ENCODE measurements at regions not wholly inside any gene's neighbourhood (a gene's known extent, or its start where the extent isn't known, plus 50 kb on each side); places are given as distances from the start of the nearest gene placed in this dataset.

DNA sequence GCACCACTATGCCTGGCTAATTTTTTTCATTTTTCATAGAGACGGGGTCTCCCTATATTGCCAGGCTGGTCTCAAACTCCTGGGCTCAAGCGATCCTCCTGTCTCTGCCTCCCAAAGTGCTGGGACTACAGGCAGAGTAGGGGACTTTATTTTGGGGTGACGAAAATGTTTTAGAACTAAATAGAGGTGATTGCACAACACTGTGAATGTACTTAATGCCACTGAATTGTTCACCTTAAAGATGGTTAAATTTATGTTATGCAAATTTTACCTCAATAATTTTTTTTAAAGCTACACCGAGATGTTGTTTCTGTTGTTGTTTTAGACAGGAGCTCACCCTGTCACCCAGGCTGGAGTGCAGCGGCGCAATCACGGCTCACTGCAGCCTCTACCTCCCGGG lies 111.9 kb upstream of the SEC14L1 start:
- Histone ChIP-seq H3K27me3 (ENCODE audit: insufficient read depth, insufficient read length) (no peaks in the 10 kb centered on the region), H3K36me3 (ENCODE audit: insufficient read depth, insufficient read length, low read length) (no peaks in the 10 kb centered on the region), H3K4me1 (ENCODE audit: insufficient read depth, insufficient read length) (no peaks in the 10 kb centered on the region), H3K9me3 (ENCODE audit: insufficient read depth, low read length) (peaks cover 9% of the 10 kb centered on the region; the same call in 1 of the 2 replicates), H3K4me3 (ENCODE audit: insufficient read length, low read depth) (no peak overlapping the region), H3K9ac (ENCODE audit: insufficient read length, low read depth) (no peak overlapping the region)
- TF ChIP-seq SUZ12 (IDR thresholded peaks at IDR 0.05; ENCODE audit: extremely low read depth, insufficient read depth, insufficient read length): no peak
- no peak for TF ChIP-seq ZNF274 (IDR thresholded peaks at IDR 0.05; ENCODE audit: low read depth, low read length)
- TF ChIP-seq YY1 (IDR thresholded peaks at IDR 0.05; ENCODE audit: insufficient read depth, insufficient read length): no peak
- DNase-seq (ENCODE audit: low read depth, low spot score): no peak

DNA sequence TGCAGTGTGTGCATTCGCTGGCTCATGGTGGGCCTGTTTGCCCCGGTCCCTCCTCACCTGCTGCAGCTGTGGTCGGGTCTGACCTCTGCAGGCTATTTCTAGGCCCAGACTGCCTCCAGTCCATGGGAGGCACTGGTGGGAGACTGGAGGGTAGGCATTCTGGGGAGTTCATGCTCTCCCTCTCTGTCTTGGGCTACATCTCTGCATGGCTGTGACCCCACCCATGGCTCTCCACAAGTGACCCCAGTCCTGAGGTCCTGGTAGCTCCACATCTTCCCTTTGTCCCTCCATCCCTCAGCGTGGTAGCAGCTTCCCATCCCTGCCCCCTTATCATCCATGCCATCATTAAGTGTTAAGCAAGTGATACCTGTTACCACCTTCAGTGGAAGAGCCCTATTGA lies 107.8 kb upstream of the SEC14L1 start:
- Histone ChIP-seq H3K9me3 (ENCODE audit: insufficient read depth, low read length) (peaks cover 9% of the 10 kb centered on the region; the same call in 1 of the 2 replicates), H3K9ac (ENCODE audit: insufficient read length, low read depth) (no peak overlapping the region)
- no peak for DNase-seq (ENCODE audit: low read depth, low spot score)

DNA sequence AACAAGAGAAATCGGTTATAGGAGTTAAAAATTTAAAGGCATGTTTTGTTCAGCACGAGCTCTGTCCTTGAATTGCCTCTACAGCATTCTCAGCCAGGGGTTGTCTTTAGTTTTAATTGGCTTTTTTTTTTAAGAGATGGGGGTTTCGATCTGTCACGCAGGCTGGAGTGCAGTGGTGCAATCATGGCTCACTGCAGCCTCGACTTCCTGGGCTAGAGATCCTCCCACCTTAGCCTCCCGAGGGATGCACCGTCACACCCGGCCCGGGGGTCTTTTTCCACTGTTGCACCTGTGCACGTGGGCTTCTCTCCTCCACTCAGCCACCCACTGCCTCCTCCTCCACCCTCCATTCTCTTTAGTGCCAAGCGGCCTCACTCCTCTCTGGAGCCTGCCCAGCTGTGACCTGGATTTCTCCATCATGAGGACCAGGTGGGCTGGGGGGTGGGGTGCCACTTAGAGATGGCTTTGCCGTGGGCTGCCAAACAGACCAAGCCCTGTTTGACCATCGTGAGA lies 106.8 kb upstream of the SEC14L1 start:
- TF ChIP-seq ZNF274 (IDR thresholded peaks at IDR 0.05; ENCODE audit: low read depth, low read length): no peak
- peaks cover 9% of the 10 kb centered on the region; the same call in 1 of the 2 replicates for H3K9me3 ChIP-seq (ENCODE audit: insufficient read depth, low read length)
- H3K4me3 ChIP-seq (ENCODE audit: insufficient read length, low read depth): no peak overlapping the region
- H3K27me3 ChIP-seq (ENCODE audit: insufficient read depth, insufficient read length): no peaks in the 10 kb centered on the region
- no peak overlapping the region for H3K9ac ChIP-seq (ENCODE audit: insufficient read length, low read depth)
- H3K4me1 ChIP-seq (ENCODE audit: insufficient read depth, insufficient read length): no peaks in the 10 kb centered on the region
- no peaks in the 10 kb centered on the region for H3K36me3 ChIP-seq (ENCODE audit: insufficient read depth, insufficient read length, low read length)
- DNase-seq (ENCODE audit: low read depth, low spot score): no peak

More for the DNA sequence above, 107.8 kb upstream of the SEC14L1 start:
- no peak for TF ChIP-seq YY1 (IDR thresholded peaks at IDR 0.05; ENCODE audit: insufficient read depth, insufficient read length)
- TF ChIP-seq SUZ12 (IDR thresholded peaks at IDR 0.05; ENCODE audit: extremely low read depth, insufficient read depth, insufficient read length): no peak
- no peak for TF ChIP-seq ZNF274 (IDR thresholded peaks at IDR 0.05; ENCODE audit: low read depth, low read length)
- Histone ChIP-seq H3K36me3 (ENCODE audit: insufficient read depth, insufficient read length, low read length) (no peaks in the 10 kb centered on the region), H3K27me3 (ENCODE audit: insufficient read depth, insufficient read length) (no peaks in the 10 kb centered on the region), H3K4me1 (ENCODE audit: insufficient read depth, insufficient read length) (no peaks in the 10 kb centered on the region), H3K4me3 (ENCODE audit: insufficient read length, low read depth) (no peak overlapping the region)

DNA sequence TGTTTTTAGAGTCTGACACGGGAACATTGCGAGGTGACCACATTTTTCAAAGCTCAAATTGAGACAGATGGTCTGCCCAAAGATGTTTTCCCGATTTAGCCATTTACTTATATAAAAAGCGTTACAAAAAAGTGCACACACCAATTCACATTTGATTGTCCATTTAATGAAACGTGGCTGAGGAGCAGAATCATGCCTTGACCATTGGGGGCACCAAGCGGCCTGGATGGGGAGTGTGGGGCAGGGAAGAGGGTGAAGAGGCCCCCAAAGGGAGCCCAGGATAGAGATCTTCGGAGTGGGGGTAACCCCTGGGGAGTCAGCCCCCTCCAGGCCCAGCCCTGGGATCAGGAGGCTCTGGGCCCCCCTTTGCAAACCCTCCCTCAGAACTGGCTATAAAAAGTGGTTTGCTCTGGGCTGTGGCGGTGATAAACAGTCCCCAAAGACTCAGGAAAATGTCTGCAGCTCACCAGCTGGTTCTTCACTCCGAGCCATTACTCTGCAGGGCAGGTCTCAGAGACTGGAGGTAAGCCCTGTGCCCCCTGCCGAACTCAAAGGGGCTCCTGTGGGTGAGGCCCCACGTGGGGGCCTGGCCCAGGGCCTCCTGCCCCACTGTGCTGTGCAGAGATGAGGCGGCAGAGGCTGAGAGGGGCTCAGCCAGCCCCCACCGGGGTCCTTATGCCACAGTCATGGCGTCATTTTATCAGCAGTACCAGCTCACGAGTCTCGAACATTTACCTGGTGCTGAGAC lies 105.9 kb upstream of the SEC14L1 start:
- peak overlapping the region; percentile 12 for H3K9ac ChIP-seq (ENCODE audit: insufficient read length, low read depth)
- H3K4me1 ChIP-seq (ENCODE audit: insufficient read depth, insufficient read length): peaks cover 2% of the 10 kb centered on the region
- H3K27me3 ChIP-seq (ENCODE audit: insufficient read depth, insufficient read length): no peaks in the 10 kb centered on the region
- H3K4me3 ChIP-seq (ENCODE audit: insufficient read length, low read depth): no peak overlapping the region
- no peak for TF ChIP-seq YY1 (IDR thresholded peaks at IDR 0.05; ENCODE audit: insufficient read depth, insufficient read length)
- TF ChIP-seq ZNF274 (IDR thresholded peaks at IDR 0.05; ENCODE audit: low read depth, low read length): no peak
- TF ChIP-seq SUZ12 (IDR thresholded peaks at IDR 0.05; ENCODE audit: extremely low read depth, insufficient read depth, insufficient read length): no peak
- peaks cover 9% of the 10 kb centered on the region; the same call in 1 of the 2 replicates for H3K9me3 ChIP-seq (ENCODE audit: insufficient read depth, low read length)
- DNase-seq (ENCODE audit: low read depth, low spot score): no peak
- H3K36me3 ChIP-seq (ENCODE audit: insufficient read depth, insufficient read length, low read length): no peaks in the 10 kb centered on the region

DNA sequence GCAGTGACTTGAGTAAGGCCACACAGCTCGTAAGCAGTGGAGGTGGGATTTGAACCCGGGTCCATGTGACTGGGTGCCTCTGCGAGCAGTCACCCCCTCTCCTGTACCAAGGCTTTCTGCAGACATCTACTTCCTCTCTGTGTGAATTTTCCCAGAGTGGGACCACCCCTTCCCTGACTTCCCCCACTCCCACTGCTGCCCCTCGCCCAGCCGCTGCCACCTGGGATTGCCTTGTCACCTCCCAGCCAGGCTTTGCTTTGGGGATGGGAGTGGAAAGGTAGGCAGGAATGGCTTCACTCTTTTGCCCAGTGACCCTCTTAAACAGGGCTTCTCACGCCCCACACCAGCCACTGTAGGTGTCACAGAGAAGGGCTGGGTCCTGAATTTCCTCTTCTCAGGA lies 105.2 kb upstream of the SEC14L1 start:
- Histone ChIP-seq H3K36me3 (ENCODE audit: insufficient read depth, insufficient read length, low read length) (no peaks in the 10 kb centered on the region), H3K4me1 (ENCODE audit: insufficient read depth, insufficient read length) (peaks cover 2% of the 10 kb centered on the region), H3K9ac (ENCODE audit: insufficient read length, low read depth) (no peak overlapping the region), H3K9me3 (ENCODE audit: insufficient read depth, low read length) (peaks cover 9% of the 10 kb centered on the region; the same call in 1 of the 2 replicates), H3K27me3 (ENCODE audit: insufficient read depth, insufficient read length) (no peaks in the 10 kb centered on the region), H3K4me3 (ENCODE audit: insufficient read length, low read depth) (no peak overlapping the region)
- no peak for TF ChIP-seq SUZ12 (IDR thresholded peaks at IDR 0.05; ENCODE audit: extremely low read depth, insufficient read depth, insufficient read length)
- no peak for TF ChIP-seq ZNF274 (IDR thresholded peaks at IDR 0.05; ENCODE audit: low read depth, low read length)
- no peak for TF ChIP-seq YY1 (IDR thresholded peaks at IDR 0.05; ENCODE audit: insufficient read depth, insufficient read length)
- no peak for DNase-seq (ENCODE audit: low read depth, low spot score)

DNA sequence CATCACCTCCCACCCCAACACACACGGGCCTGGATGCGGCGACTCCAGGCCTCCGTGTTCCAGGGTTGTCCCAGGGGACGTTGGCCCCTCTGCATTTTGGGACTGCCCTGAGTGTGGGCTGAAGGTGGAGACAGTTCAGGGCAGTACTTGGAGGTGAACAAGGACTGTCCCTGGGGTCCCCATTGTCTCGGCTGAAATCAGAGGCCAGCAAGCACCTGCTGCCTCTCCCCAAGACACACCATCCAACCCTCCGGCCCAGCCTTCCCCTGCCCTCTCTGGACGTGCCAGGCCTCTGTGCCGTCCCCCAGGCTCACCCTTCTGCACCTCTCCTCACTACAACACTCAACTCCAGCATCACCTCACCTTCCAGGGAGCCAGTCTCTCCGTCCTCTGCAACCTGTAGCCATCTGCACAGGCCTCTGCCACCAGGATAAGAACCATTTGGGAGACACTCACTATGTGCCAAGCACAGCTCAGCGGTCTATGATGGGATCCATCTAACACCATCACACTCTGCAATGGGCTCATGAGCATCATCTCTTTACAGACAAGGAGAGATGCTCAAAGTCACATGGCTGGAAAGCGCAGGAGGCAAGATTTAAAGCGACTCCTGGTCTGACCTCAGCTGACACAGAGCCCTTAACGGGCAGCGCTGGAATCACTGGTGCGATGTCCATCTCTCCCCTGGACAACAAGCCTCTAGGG lies 104.5 kb upstream of the SEC14L1 start:
- H3K4me3 ChIP-seq (ENCODE audit: insufficient read length, low read depth): no peak overlapping the region
- no peaks in the 10 kb centered on the region for H3K36me3 ChIP-seq (ENCODE audit: insufficient read depth, insufficient read length, low read length)
- H3K27me3 ChIP-seq (ENCODE audit: insufficient read depth, insufficient read length): no peaks in the 10 kb centered on the region
- DNase-seq (ENCODE audit: low read depth, low spot score): no peak
- no peak overlapping the region for H3K9ac ChIP-seq (ENCODE audit: insufficient read length, low read depth)
- H3K4me1 ChIP-seq (ENCODE audit: insufficient read depth, insufficient read length): peaks cover 2% of the 10 kb centered on the region
- TF ChIP-seq YY1 (IDR thresholded peaks at IDR 0.05; ENCODE audit: insufficient read depth, insufficient read length) (no peak), SUZ12 (IDR thresholded peaks at IDR 0.05; ENCODE audit: extremely low read depth, insufficient read depth, insufficient read length) (no peak), ZNF274 (IDR thresholded peaks at IDR 0.05; ENCODE audit: low read depth, low read length) (no peak)
- peaks cover 9% of the 10 kb centered on the region; the same call in 1 of the 2 replicates for H3K9me3 ChIP-seq (ENCODE audit: insufficient read depth, low read length)

DNA sequence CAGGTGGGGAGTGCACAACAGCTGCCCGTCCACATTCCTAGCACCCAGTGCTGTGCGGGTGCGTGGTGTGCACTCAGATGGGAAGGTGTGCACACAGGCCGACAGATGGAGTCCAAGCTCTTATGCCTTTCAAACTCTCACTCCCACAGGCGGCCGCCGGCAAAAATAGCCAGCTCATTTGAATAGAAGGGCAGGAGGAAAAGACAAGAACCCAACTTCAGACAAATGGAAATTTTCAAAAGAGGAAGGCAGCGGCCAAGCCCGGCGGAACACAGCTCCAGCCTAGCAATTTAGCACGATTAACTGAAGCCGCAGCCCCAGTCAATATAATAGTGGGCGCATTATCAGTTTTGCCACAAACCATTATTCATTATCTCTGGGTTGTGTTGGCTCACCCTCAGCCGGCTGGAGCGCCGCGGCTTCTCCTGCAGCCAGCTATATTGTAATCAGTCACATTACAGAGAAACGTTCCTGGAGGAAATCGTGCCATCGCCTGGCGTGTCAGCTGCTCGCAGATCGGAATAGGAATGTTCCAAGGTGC lies 103.9 kb upstream of the SEC14L1 start:
- peaks cover 2% of the 10 kb centered on the region for H3K4me1 ChIP-seq (ENCODE audit: insufficient read depth, insufficient read length)
- H3K4me3 ChIP-seq (ENCODE audit: insufficient read length, low read depth): no peak overlapping the region

More for the DNA sequence above, 103.9 kb upstream of the SEC14L1 start:
- Histone ChIP-seq H3K36me3 (ENCODE audit: insufficient read depth, insufficient read length, low read length) (no peaks in the 10 kb centered on the region), H3K9me3 (ENCODE audit: insufficient read depth, low read length) (peaks cover 3% of the 10 kb centered on the region; the same call in 1 of the 2 replicates), H3K9ac (ENCODE audit: insufficient read length, low read depth) (no peak overlapping the region), H3K27me3 (ENCODE audit: insufficient read depth, insufficient read length) (no peaks in the 10 kb centered on the region)
- DNase-seq (ENCODE audit: low read depth, low spot score): no peak
- TF ChIP-seq YY1 (IDR thresholded peaks at IDR 0.05; ENCODE audit: insufficient read depth, insufficient read length) (no peak), ZNF274 (IDR thresholded peaks at IDR 0.05; ENCODE audit: low read depth, low read length) (no peak), SUZ12 (IDR thresholded peaks at IDR 0.05; ENCODE audit: extremely low read depth, insufficient read depth, insufficient read length) (no peak)
